BE2C (cell line): ENCODE measurements at regions not wholly inside any gene's neighbourhood (a gene's known extent, or its start where the extent isn't known, plus 50 kb on each side); places are given as distances from the start of the nearest gene placed in this dataset.

Experiments
- DNase-seq: peaks from one replicate; pipeline ENCODE4 v3.0.0-alpha.2; 2020
- H3K27me3 ChIP-seq: fragments of 250-450 bp; sonication (Bioruptor Pico); 2 replicates; pipeline ENCODE4 v1.5.1; 2020; ENCODE audit warnings: mild to moderate bottlenecking
- H3K36me3 ChIP-seq: fragments of 250-450 bp; sonication (Bioruptor Pico); 2 replicates; pipeline ENCODE4 v1.5.1; 2020; ENCODE audit warnings: mild to moderate bottlenecking
- H3K4me1 ChIP-seq: fragments of 250-450 bp; sonication (Bioruptor Pico); 2 replicates; pipeline ENCODE4 v1.5.1; 2020
- H3K4me3 ChIP-seq: 2 replicates; pipeline ENCODE4 v1.5.1; 2011; ENCODE audit warnings: low read depth, low read length
- H3K9me3 ChIP-seq: fragments of 250-450 bp; sonication (Bioruptor Pico); 2 replicates; pipeline ENCODE4 v1.5.1; 2020
- CTCF ChIP-seq: IDR thresholded peaks from 2 replicates; pipeline ENCODE4 v1.5.1; 2012; ENCODE audit warnings: mild to moderate bottlenecking, low read depth, low read length

DNA sequence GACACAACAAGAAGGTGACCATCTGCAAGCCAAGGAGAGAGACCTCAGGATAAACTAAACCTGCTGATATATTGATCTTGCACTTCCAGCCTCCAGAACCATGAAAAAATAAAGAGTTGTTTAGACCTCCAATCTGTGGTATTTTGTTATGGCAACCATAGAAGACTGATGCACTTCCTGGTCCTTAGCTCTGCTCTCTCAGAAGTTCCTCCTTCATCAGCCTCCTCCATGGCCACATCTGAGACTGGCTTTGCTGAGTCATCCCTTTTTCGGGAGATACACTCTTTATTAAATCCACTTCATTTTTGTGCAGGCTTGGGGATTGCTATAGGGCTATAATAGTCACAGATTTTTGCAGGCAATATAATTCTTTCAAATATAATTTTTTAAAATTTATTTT lies 89.6 kb upstream of the ATF7IP start:
- no peaks in the 10 kb centered on the region for H3K27me3 ChIP-seq
- H3K9me3 ChIP-seq = no peaks in the 10 kb centered on the region
- no peak overlapping the region for H3K4me3 ChIP-seq
- no peaks in the 10 kb centered on the region for H3K4me1 ChIP-seq
- no peak for DNase-seq
- TF ChIP-seq CTCF = no peak
- no peaks in the 10 kb centered on the region for H3K36me3 ChIP-seq

GRCh38 chr12:14278294-14278953 lies 87.1 kb upstream of the ATF7IP start:
- no peaks in the 10 kb centered on the region for H3K27me3 ChIP-seq
- no peak overlapping the region for H3K4me3 ChIP-seq
- H3K9me3 ChIP-seq = peaks cover 3% of the 10 kb centered on the region; the same call in 1 of the 2 replicates
- no peak for TF ChIP-seq CTCF
- DNase-seq = no peak
- H3K36me3 ChIP-seq = no peaks in the 10 kb centered on the region
- no peaks in the 10 kb centered on the region for H3K4me1 ChIP-seq

GRCh38 chr12:14279845-14280244 lies 85.6 kb upstream of the ATF7IP start:
- H3K4me1 ChIP-seq = no peaks in the 10 kb centered on the region
- no peaks in the 10 kb centered on the region for H3K27me3 ChIP-seq
- no peak overlapping the region for H3K4me3 ChIP-seq
- H3K36me3 ChIP-seq = no peaks in the 10 kb centered on the region
- TF ChIP-seq CTCF = no peak
- H3K9me3 ChIP-seq = peaks cover 3% of the 10 kb centered on the region; the same call in 1 of the 2 replicates
- no peak for DNase-seq

- no peak for DNase-seq
- Histone ChIP-seq H3K27me3 (no peaks in the 10 kb centered on the region), H3K4me3 (no peak overlapping the region)
Observed at GRCh38 chr12:14280921-14281320, 84.6 kb upstream of the ATF7IP start.

DNA sequence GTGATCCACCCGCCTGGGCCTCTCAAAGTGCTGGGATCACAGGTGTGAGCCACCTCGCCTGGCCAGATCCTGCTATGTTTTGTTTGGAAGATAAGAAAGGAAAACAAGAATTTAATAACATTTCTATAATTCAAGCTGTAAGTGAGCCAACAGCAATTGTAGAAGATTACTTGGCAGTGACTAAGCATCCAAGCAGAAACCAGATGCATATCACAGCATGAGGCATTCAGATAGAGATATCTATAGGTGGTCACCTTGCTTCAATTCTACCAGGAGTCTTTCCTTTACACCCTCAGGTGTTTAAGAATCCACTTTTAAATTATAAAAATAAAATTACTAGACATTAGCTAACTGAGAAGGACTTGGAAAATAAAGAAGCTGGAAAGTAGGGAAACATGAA lies 83.9 kb upstream of the ATF7IP start:
- peaks cover 3% of the 10 kb centered on the region; the same call in 1 of the 2 replicates for H3K9me3 ChIP-seq
- TF ChIP-seq CTCF = no peak

More at GRCh38 chr12:14280921-14281320, 84.6 kb upstream of the ATF7IP start:
- TF ChIP-seq CTCF = no peak
- H3K4me1 ChIP-seq = no peaks in the 10 kb centered on the region
- H3K36me3 ChIP-seq = no peaks in the 10 kb centered on the region
- peaks cover 3% of the 10 kb centered on the region; the same call in 1 of the 2 replicates for H3K9me3 ChIP-seq

GRCh38 chr12:14283489-14284144 lies 81.9 kb upstream of the ATF7IP start:
- no peak for TF ChIP-seq CTCF
- DNase-seq = no peak
- H3K27me3 ChIP-seq = no peaks in the 10 kb centered on the region

More for the DNA sequence above, 83.9 kb upstream of the ATF7IP start:
- H3K36me3 ChIP-seq = no peaks in the 10 kb centered on the region
- H3K4me1 ChIP-seq = no peaks in the 10 kb centered on the region
- no peaks in the 10 kb centered on the region for H3K27me3 ChIP-seq
- H3K4me3 ChIP-seq = no peak overlapping the region
- DNase-seq = no peak

More at GRCh38 chr12:14283489-14284144, 81.9 kb upstream of the ATF7IP start:
- Histone ChIP-seq H3K9me3 (peaks cover 3% of the 10 kb centered on the region), H3K36me3 (no peaks in the 10 kb centered on the region), H3K4me3 (no peak overlapping the region), H3K4me1 (no peaks in the 10 kb centered on the region)
